ENCODE measurements at regions not wholly inside any gene's neighbourhood (a gene's known extent, or its start where the extent isn't known, plus 50 kb on each side); places are given as distances from the start of the nearest gene placed in this dataset.

DNA sequence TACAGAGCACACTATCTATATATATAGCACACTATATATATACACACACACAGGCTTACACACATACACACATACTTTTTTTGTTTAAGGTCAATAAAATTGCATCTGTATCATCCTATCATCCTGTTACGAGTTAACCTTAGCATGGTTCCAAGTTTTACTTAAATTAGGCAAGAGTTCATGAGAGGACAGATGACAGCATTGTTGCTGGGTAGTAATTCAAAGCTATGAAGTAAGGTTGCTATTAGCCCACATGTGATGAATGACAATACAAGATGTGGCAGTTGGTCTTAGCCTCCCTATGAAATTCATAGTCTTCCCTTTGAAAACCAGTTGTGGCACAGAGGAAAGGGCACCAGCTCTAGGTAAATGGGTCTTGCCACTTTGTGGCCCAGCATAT lies 438.1 kb downstream of the ACTL7B start:
- no peak overlapping the region for H3K27ac ChIP-seq (ENCODE audit: low read depth, low read length)
- H3K27me3 ChIP-seq (ENCODE audit: control insufficient read depth, low read length): no peaks in the 10 kb centered on the region
- H4K20me1 ChIP-seq (ENCODE audit: control insufficient read depth, insufficient read depth, low read depth, low read length): no peaks in the 10 kb centered on the region
- H3F3A ChIP-seq (ENCODE audit: control insufficient read depth, insufficient read depth): no peaks in the 10 kb centered on the region
- no peak for TF ChIP-seq EZH2phosphoT487 (IDR thresholded peaks at IDR 0.05; ENCODE audit: borderline replicate concordance, low read length)
- no peak for TF ChIP-seq CTCF (IDR thresholded peaks at IDR 0.05; ENCODE audit: low read depth, low read length, poor library complexity, severe bottlenecking)
- H3K79me2 ChIP-seq (ENCODE audit: control insufficient read depth, low read length): no peaks in the 10 kb centered on the region
- no peaks in the 10 kb centered on the region for H3K9me3 ChIP-seq (ENCODE audit: control insufficient read depth, insufficient read depth, low read length)
- no peaks in the 10 kb centered on the region for H3K36me3 ChIP-seq (ENCODE audit: control insufficient read depth, low read length)
- H3K4me3 ChIP-seq (ENCODE audit: low read length): no peak overlapping the region
- H3K4me2 ChIP-seq (ENCODE audit: low read length): no peak overlapping the region
- no peaks in the 10 kb centered on the region for H3K4me1 ChIP-seq (ENCODE audit: control insufficient read depth, low read length)
- H3K9me2 ChIP-seq (replicated peaks; ENCODE audit: control insufficient read depth, low read length): no peaks in the 10 kb centered on the region

- H3K27ac ChIP-seq (ENCODE audit: low read depth, low read length): no peak overlapping the region
These were observed 438.5 kb downstream of the ACTL7B start for GRCh38 chr9:108417312-108417711.

DNA sequence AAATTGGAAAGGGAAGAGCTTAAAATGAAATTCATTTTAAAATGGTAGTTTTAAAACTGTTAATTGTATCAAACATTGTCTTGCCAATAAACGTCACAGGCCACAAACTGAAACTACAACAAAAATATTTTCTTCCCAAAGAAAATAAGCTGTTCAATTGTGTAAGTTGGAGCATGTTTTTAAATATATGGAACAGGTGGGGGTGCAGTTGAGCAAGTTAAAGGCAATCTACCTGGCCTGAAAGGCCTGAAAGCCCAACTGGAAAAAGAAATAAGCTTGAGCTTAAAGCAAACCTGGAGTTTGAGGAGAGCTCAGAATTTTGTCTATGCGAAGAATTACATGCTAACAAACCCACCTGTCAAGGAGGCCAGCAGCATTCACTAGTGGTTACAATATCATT lies 439.5 kb downstream of the ACTL7B start:
- Histone ChIP-seq H3K4me1 (ENCODE audit: control insufficient read depth, low read length) (no peaks in the 10 kb centered on the region), H3K9me2 (replicated peaks; ENCODE audit: control insufficient read depth, low read length) (no peaks in the 10 kb centered on the region), H3K79me2 (ENCODE audit: control insufficient read depth, low read length) (no peaks in the 10 kb centered on the region), H3F3A (ENCODE audit: control insufficient read depth, insufficient read depth) (no peaks in the 10 kb centered on the region), H3K4me3 (ENCODE audit: low read length) (no peak overlapping the region), H3K9me3 (ENCODE audit: control insufficient read depth, insufficient read depth, low read length) (no peaks in the 10 kb centered on the region), H3K4me2 (ENCODE audit: low read length) (no peak overlapping the region), H3K27me3 (ENCODE audit: control insufficient read depth, low read length) (no peaks in the 10 kb centered on the region), H4K20me1 (ENCODE audit: control insufficient read depth, insufficient read depth, low read depth, low read length) (no peaks in the 10 kb centered on the region), H3K27ac (ENCODE audit: low read depth, low read length) (no peak overlapping the region), H3K36me3 (ENCODE audit: control insufficient read depth, low read length) (no peaks in the 10 kb centered on the region)
- TF ChIP-seq CTCF (IDR thresholded peaks at IDR 0.05; ENCODE audit: low read depth, low read length, poor library complexity, severe bottlenecking): no peak
- TF ChIP-seq EZH2phosphoT487 (IDR thresholded peaks at IDR 0.05; ENCODE audit: borderline replicate concordance, low read length): no peak

More at GRCh38 chr9:108417312-108417711, 438.5 kb downstream of the ACTL7B start:
- H3K4me3 ChIP-seq (ENCODE audit: low read length): no peak overlapping the region
- H3K27me3 ChIP-seq (ENCODE audit: control insufficient read depth, low read length): no peaks in the 10 kb centered on the region
- H3K9me2 ChIP-seq (replicated peaks; ENCODE audit: control insufficient read depth, low read length): no peaks in the 10 kb centered on the region
- TF ChIP-seq CTCF (IDR thresholded peaks at IDR 0.05; ENCODE audit: low read depth, low read length, poor library complexity, severe bottlenecking) (no peak), EZH2phosphoT487 (IDR thresholded peaks at IDR 0.05; ENCODE audit: borderline replicate concordance, low read length) (no peak)
- H4K20me1 ChIP-seq (ENCODE audit: control insufficient read depth, insufficient read depth, low read depth, low read length): no peaks in the 10 kb centered on the region
- H3K9me3 ChIP-seq (ENCODE audit: control insufficient read depth, insufficient read depth, low read length): no peaks in the 10 kb centered on the region
- H3K36me3 ChIP-seq (ENCODE audit: control insufficient read depth, low read length): no peaks in the 10 kb centered on the region
- no peaks in the 10 kb centered on the region for H3F3A ChIP-seq (ENCODE audit: control insufficient read depth, insufficient read depth)
- no peak overlapping the region for H3K4me2 ChIP-seq (ENCODE audit: low read length)
- no peaks in the 10 kb centered on the region for H3K4me1 ChIP-seq (ENCODE audit: control insufficient read depth, low read length)
- no peaks in the 10 kb centered on the region for H3K79me2 ChIP-seq (ENCODE audit: control insufficient read depth, low read length)

DNA sequence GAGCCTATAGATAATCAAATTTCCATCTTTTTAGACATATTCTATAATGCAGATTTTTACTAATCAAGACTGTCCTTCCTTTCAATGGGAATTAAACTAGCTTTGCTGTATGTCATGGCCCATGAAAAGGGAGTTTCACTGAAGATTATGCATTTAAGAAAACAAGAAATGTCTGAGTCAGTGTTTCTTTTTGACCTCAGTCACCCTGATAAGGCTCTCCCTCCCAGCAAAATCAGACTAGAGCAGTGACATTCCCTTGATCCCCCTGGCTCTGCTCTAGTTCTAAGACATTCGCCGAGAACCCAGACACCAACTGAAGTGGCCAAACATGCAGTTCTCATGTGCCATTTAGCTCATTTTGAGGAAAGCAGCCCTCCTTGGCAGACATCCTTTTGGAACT lies 442.0 kb downstream of the ACTL7B start:
- Histone ChIP-seq H3K27me3 (ENCODE audit: control insufficient read depth, low read length) (no peaks in the 10 kb centered on the region), H3K79me2 (ENCODE audit: control insufficient read depth, low read length) (no peaks in the 10 kb centered on the region), H3K4me3 (ENCODE audit: low read length) (no peak overlapping the region), H3K36me3 (ENCODE audit: control insufficient read depth, low read length) (no peaks in the 10 kb centered on the region), H3F3A (ENCODE audit: control insufficient read depth, insufficient read depth) (no peaks in the 10 kb centered on the region), H3K4me2 (ENCODE audit: low read length) (no peak overlapping the region), H4K20me1 (ENCODE audit: control insufficient read depth, insufficient read depth, low read depth, low read length) (no peaks in the 10 kb centered on the region), H3K9me3 (ENCODE audit: control insufficient read depth, insufficient read depth, low read length) (no peaks in the 10 kb centered on the region), H3K27ac (ENCODE audit: low read depth, low read length) (no peak overlapping the region), H3K9me2 (replicated peaks; ENCODE audit: control insufficient read depth, low read length) (no peaks in the 10 kb centered on the region), H3K4me1 (ENCODE audit: control insufficient read depth, low read length) (no peaks in the 10 kb centered on the region)
- TF ChIP-seq EZH2phosphoT487 (IDR thresholded peaks at IDR 0.05; ENCODE audit: borderline replicate concordance, low read length): no peak
- no peak for TF ChIP-seq CTCF (IDR thresholded peaks at IDR 0.05; ENCODE audit: low read depth, low read length, poor library complexity, severe bottlenecking)
